B cell (primary cell): ENCODE measurements at regions not wholly inside any gene's neighbourhood (a gene's known extent, or its start where the extent isn't known, plus 50 kb on each side); places are given as distances from the start of the nearest gene placed in this dataset.

Experiments
- EZH2 ChIP-seq: IDR thresholded peaks from 2 replicates; pipeline ENCODE4 v1.6.1; 2012; ENCODE audit warnings: borderline replicate concordance, low read depth, mild to moderate bottlenecking, moderate library complexity, low read length; ENCODE audit not compliant: insufficient read depth, poor library complexity, severe bottlenecking
- TF ChIP-seq, protein P1 (sequence below): fragments of 200-600 bp; IDR thresholded peaks from one replicate; pipeline ENCODE4 v1.8.0; 2022; ENCODE audit warnings: antibody characterized with exemption, mild to moderate bottlenecking

DNA sequence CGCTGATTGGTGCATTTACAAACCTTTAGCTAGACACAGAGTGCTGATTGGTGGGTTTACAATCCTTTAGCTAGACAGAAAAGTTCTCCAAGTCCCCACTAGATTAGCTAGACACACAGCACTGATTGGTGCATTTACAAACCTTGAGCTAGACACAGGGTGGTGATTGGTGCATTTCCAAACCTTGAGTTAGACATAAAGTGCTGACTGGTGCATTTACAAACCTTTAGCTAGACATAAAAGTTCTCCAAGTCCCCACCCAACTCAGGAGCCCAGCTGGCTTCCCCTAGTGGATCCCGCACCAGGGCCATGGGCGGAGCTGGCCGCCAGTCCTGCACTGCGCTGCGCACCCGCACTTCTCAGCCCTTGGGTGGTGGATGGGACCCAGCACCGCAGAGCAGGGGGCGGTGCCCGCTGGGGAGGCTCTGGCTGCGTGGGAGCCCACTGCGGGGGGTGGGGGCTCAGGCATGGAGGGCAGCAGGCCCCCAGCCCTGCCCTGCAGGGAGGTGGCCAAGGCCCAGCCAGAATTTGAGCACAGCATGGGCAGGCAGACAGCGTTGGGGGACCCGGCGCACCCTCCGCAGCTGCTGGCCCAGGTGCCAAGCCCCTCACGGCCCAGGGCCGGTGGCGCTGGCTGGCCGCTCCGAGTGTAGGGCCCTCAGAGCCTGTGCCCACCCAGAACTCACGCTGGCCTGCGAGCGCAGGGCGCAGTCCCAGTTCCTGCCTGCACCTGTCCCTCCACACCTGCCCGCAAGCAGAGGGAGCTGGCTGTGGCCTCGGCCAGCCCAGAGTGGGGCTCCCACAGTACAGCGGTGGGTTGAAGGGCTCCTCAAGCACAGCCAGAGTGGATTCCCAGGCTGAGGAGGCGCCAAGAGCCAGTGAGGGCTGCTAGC is 608.9 kb upstream of the LCORL start:
- TF ChIP-seq, protein P1, sequence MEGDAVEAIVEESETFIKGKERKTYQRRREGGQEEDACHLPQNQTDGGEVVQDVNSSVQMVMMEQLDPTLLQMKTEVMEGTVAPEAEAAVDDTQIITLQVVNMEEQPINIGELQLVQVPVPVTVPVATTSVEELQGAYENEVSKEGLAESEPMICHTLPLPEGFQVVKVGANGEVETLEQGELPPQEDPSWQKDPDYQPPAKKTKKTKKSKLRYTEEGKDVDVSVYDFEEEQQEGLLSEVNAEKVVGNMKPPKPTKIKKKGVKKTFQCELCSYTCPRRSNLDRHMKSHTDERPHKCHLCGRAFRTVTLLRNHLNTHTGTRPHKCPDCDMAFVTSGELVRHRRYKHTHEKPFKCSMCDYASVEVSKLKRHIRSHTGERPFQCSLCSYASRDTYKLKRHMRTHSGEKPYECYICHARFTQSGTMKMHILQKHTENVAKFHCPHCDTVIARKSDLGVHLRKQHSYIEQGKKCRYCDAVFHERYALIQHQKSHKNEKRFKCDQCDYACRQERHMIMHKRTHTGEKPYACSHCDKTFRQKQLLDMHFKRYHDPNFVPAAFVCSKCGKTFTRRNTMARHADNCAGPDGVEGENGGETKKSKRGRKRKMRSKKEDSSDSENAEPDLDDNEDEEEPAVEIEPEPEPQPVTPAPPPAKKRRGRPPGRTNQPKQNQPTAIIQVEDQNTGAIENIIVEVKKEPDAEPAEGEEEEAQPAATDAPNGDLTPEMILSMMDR: no peak
- TF ChIP-seq EZH2: no peak
